Esophagus squamous epithelium (tissue), 5 donors: ENCODE measurements at regions not wholly inside any gene's neighbourhood (a gene's known extent, or its start where the extent isn't known, plus 50 kb on each side); places are given as distances from the start of the nearest gene placed in this dataset.

Experiments used
- DNase-seq: peaks from one replicate; lab custom pipeline; 2025; lab: John Stamatoyannopoulos, UW
- H3K27ac ChIP-seq, 4 donors: fragments of 200-600 bp; sonication (generic); one replicate each; pipeline ENCODE4 v1.5.1; 2016 to 2019; ENCODE audit warnings: mild to moderate bottlenecking in 1 of 4
- H3K27me3 ChIP-seq, 4 donors: fragments of 200-600 bp; sonication (generic); 1 replicate in 3 of 4; 2 replicates in 1 of 4; pipeline versions ENCODE4 v1.5.1 to v1.6.0; 2017 to 2021; ENCODE audit warnings: antibody characterized with exemption in 1 of 4
- H3K36me3 ChIP-seq, 3 donors: fragments of 200-600 bp; sonication (generic); one replicate each; pipeline ENCODE4 v1.5.1; 2016 to 2019
- H3K4me1 ChIP-seq, 3 donors: fragments of 200-600 bp; sonication (generic); one replicate each; pipeline ENCODE4 v1.5.1; 2017 to 2019
- H3K4me3 ChIP-seq, 4 donors: fragments of 200-600 bp; sonication (generic); 1 replicate in 3 of 4; 2 replicates in 1 of 4; pipeline ENCODE4 v1.5.1; 2016 to 2019; ENCODE audit warnings: mild to moderate bottlenecking in 2 of 4, moderate library complexity in 1 of 4
- H3K9me3 ChIP-seq, 3 donors: fragments of 200-600 bp; sonication (generic); one replicate each; pipeline ENCODE4 v1.5.1; 2016 to 2019
- POLR2A ChIP-seq, 4 donors: fragments of 450-650 bp; IDR thresholded peaks; one replicate each; pipeline ENCODE4 v1.6.1; 2017; ENCODE audit warnings: antibody characterized with exemption in 4 of 4, mild to moderate bottlenecking in 4 of 4, moderate library complexity in 3 of 4
- WGBS, 2 donors: methylation state at CpG; one replicate each; pipeline ENCODE4 v1.1.5; 2018; 5-methylcytosine and 5-hydroxymethylcytosine counted together
- intact Hi-C: fragments of 100-400 bp; cut with DNase I; formaldehyde crosslinking; loops from one replicate; pipeline ENCODE4 v1.15.0; 2022
- TF ChIP-seq, protein P1 (sequence below), 6 experiments: fragments of 450-650 bp in 4 of 6; fragments of 200-600 bp in 2 of 6; sonication (generic) in 2 of 6; IDR thresholded peaks; one replicate each; pipeline ENCODE4 v1.5.1; 2016 to 2019; ENCODE audit warnings: antibody characterized with exemption in 6 of 6, mild to moderate bottlenecking in 4 of 6, moderate library complexity in 4 of 6
- donor health status: DM: yes; HTN: yes; CAD: no.

DNA sequence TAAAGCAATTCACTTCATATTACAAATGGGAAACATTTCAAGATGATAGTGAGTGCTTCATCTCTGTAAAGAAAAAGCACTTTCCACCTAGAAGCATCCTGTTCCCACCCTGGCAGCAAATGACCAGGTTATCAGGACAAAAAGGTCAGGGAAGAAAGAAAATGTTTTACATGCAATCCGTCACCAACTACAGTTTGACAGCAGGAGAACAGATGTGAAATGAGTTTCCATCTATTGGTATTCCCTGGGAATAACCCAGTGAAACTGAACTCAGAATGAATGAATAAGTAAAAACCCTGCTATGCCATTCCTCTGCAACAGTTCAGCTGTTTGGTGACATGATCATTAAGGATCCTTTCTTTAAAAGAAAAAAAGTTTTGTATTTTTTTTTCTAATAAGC, 67.6 kb downstream of the HTR1A start:
- H3K9me3 ChIP-seq = no peaks in the 10 kb centered on the region
- intact Hi-C loops = no loop called here
- H3K27me3 ChIP-seq = no peaks in the 10 kb centered on the region
- 26 to 42% methylated on average over 1 of the region's 1 CpG for WGBS, 2 donors
- no peak overlapping the region for H3K4me3 ChIP-seq
- H3K4me1 ChIP-seq = no peaks in the 10 kb centered on the region
- DNase-seq = no peak
- TF ChIP-seq, protein P1, sequence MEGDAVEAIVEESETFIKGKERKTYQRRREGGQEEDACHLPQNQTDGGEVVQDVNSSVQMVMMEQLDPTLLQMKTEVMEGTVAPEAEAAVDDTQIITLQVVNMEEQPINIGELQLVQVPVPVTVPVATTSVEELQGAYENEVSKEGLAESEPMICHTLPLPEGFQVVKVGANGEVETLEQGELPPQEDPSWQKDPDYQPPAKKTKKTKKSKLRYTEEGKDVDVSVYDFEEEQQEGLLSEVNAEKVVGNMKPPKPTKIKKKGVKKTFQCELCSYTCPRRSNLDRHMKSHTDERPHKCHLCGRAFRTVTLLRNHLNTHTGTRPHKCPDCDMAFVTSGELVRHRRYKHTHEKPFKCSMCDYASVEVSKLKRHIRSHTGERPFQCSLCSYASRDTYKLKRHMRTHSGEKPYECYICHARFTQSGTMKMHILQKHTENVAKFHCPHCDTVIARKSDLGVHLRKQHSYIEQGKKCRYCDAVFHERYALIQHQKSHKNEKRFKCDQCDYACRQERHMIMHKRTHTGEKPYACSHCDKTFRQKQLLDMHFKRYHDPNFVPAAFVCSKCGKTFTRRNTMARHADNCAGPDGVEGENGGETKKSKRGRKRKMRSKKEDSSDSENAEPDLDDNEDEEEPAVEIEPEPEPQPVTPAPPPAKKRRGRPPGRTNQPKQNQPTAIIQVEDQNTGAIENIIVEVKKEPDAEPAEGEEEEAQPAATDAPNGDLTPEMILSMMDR (IDR thresholded peaks at IDR 0.05) = no peak
- no peak for TF ChIP-seq POLR2A (IDR thresholded peaks at IDR 0.05)
- no peak overlapping the region for H3K27ac ChIP-seq
- H3K36me3 ChIP-seq = no peaks in the 10 kb centered on the region

DNA sequence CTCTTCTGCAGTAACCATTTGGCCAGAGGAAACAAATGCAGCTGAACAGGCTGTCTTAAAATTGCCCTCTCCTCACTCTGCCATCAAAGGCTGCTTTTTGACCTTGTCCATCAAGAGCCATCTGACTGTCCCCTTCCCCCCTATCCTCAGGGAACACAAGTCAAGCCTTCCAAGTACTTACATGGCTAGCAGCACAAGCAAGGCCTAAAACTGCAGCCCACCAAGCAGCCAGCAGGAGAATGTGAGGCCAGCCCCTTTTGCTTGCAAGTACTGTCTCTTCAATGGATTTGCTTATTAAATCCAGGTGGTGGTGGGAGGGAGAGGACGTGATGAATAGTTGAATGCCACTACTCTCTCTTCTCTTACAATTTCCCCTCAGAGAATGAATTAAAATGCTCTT, 83.5 kb downstream of the HTR1A start:
- 13 to 14% methylated on average over 1 of the region's 1 CpG for WGBS, 2 donors
- DNase-seq = no peak
- H3K27me3 ChIP-seq = no peaks in the 10 kb centered on the region
- H3K4me1 ChIP-seq = no peaks in the 10 kb centered on the region
- no peak overlapping the region for H3K4me3 ChIP-seq
- TF ChIP-seq, protein P1 (IDR thresholded peaks at IDR 0.05) = no peak
- TF ChIP-seq POLR2A (IDR thresholded peaks at IDR 0.05) = no peak
- no peak overlapping the region for H3K27ac ChIP-seq
- no peaks in the 10 kb centered on the region for H3K36me3 ChIP-seq
- intact Hi-C loops = no loop called here
- H3K9me3 ChIP-seq = no peaks in the 10 kb centered on the region

GRCh38 chr5:63877961-63878360, 84.3 kb downstream of the HTR1A start:
- TF ChIP-seq, protein P1 (IDR thresholded peaks at IDR 0.05) = no peak
- no peak for TF ChIP-seq POLR2A (IDR thresholded peaks at IDR 0.05)
- 43 to 48% methylated on average over 2 of the region's 2 CpGs for WGBS, 2 donors

GRCh38 chr5:63860379-63860778, 101.9 kb downstream of the HTR1A start:
- no peak overlapping the region for H3K4me3 ChIP-seq
- WGBS, 2 donors = 84 to 85% methylated on average over 1 of the region's 1 CpG
- intact Hi-C loops = no loop called here
- H3K4me1 ChIP-seq = no peaks in the 10 kb centered on the region
- H3K27ac ChIP-seq = no peak overlapping the region
- peaks cover 0 to 11% (median 0%) of the 10 kb centered on the region in 3 donors for H3K9me3 ChIP-seq
- DNase-seq = no peak
- no peaks in the 10 kb centered on the region for H3K36me3 ChIP-seq
- H3K27me3 ChIP-seq = no peaks in the 10 kb centered on the region
- no peak for TF ChIP-seq POLR2A (IDR thresholded peaks at IDR 0.05)
- TF ChIP-seq, protein P1 (IDR thresholded peaks at IDR 0.05) = no peak

More at GRCh38 chr5:63877961-63878360, 84.3 kb downstream of the HTR1A start:
- H3K27me3 ChIP-seq = no peaks in the 10 kb centered on the region
- H3K4me3 ChIP-seq = no peak overlapping the region
- H3K9me3 ChIP-seq = no peaks in the 10 kb centered on the region
- DNase-seq = no peak
- no peaks in the 10 kb centered on the region for H3K36me3 ChIP-seq
- no peaks in the 10 kb centered on the region for H3K4me1 ChIP-seq
- no peak overlapping the region for H3K27ac ChIP-seq
- intact Hi-C loops = no loop called here

DNA sequence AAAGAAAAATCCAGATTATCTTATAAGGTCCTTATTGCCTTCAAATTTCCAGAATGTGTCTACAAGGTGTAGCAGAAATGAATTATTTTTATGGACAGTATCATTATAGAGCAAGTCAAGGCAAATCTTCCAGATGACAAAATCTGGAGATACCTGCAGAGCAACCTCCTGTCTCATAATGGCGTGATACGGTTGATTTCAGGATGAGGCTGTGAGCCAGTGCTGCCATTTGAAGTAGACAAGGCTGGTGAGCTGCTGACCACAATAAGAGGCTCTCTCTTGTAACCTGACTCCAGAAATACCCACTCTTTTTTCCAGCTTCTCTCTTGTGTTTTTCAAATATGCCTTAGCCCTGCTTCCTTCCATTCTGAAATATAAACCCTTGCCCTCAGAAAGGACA, 108.2 kb downstream of the HTR1A start:
- no peaks in the 10 kb centered on the region for H3K27me3 ChIP-seq
- no peak overlapping the region for H3K4me3 ChIP-seq
- no peaks in the 10 kb centered on the region for H3K9me3 ChIP-seq
- no peaks in the 10 kb centered on the region for H3K36me3 ChIP-seq
- H3K27ac ChIP-seq = no peak overlapping the region
- no peak for TF ChIP-seq POLR2A (IDR thresholded peaks at IDR 0.05)
- WGBS, 2 donors = 52 to 70% methylated on average over 2 of the region's 2 CpGs
- no peaks in the 10 kb centered on the region for H3K4me1 ChIP-seq
- DNase-seq = no peak
- intact Hi-C loops = no loop called here

DNA sequence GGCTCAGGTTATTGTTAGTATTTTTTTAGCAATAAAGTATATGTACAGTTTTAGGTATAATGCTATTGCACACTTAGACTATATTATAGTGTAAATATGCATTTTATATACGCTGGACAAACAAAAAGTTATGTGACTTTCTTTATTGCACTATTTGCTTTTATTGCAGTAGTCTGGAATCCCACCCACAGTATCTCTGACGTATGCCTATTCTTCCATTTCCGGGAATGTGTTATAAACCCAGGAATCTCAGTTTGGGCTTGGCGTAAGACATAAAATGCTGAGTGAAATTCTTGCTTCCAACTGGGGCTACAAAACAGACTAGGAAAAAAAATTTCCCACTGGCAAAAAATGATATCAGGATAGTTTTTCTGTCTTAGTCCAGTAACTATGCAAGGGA, 119.1 kb downstream of the HTR1A start:
- H3K36me3 ChIP-seq = no peaks in the 10 kb centered on the region
- H3K4me1 ChIP-seq = no peaks in the 10 kb centered on the region
- no peak for DNase-seq
- H3K27ac ChIP-seq = no peak overlapping the region
- H3K27me3 ChIP-seq = no peaks in the 10 kb centered on the region
- 82 to 84% methylated on average over 4 of the region's 4 CpGs for WGBS, 2 donors
- no peaks in the 10 kb centered on the region for H3K9me3 ChIP-seq
- intact Hi-C loops = no loop called here
- H3K4me3 ChIP-seq = no peak overlapping the region
- TF ChIP-seq, protein P1 (IDR thresholded peaks at IDR 0.05) = no peak
- no peak for TF ChIP-seq POLR2A (IDR thresholded peaks at IDR 0.05)
